SH-SY5Y (cell line): ENCODE measurements at regions not wholly inside any gene's neighbourhood (a gene's known extent, or its start where the extent isn't known, plus 50 kb on each side); places are given as distances from the start of the nearest gene placed in this dataset.

Experiments used
- GATA2 ChIP-seq: IDR thresholded peaks from 2 replicates; pipeline ENCODE4 v1.6.1; 2011; ENCODE audit warnings: mild to moderate bottlenecking, low read depth, low read length
- GATA3 ChIP-seq: IDR thresholded peaks from 2 replicates; pipeline ENCODE4 v1.6.1; 2011; ENCODE audit warnings: low read depth, mild to moderate bottlenecking, low read length, moderate library complexity

GRCh38 chr3:22141769-22142168, 390.8 kb upstream of the ZNF385D start:
- TF ChIP-seq GATA2 (no peak), GATA3 (no peak)
